HG02571 (cell line): ENCODE measurements at regions not wholly inside any gene's neighbourhood (a gene's known extent, or its start where the extent isn't known, plus 50 kb on each side); places are given as distances from the start of the nearest gene placed in this dataset.
"Not testable (repeated sequence)": the region's sequence is repeated elsewhere in the genome, so short reads cannot be mapped to it uniquely, and the experiment has no call there.

Source experiments
- ATAC-seq: cut with Tn5 transposase; IDR thresholded peaks from one replicate; pipeline ENCODE4 v1.9.1; 2021; ENCODE audit warnings: mild to moderate bottlenecking, moderate library complexity; ENCODE audit not compliant: unreplicated experiment

DNA sequence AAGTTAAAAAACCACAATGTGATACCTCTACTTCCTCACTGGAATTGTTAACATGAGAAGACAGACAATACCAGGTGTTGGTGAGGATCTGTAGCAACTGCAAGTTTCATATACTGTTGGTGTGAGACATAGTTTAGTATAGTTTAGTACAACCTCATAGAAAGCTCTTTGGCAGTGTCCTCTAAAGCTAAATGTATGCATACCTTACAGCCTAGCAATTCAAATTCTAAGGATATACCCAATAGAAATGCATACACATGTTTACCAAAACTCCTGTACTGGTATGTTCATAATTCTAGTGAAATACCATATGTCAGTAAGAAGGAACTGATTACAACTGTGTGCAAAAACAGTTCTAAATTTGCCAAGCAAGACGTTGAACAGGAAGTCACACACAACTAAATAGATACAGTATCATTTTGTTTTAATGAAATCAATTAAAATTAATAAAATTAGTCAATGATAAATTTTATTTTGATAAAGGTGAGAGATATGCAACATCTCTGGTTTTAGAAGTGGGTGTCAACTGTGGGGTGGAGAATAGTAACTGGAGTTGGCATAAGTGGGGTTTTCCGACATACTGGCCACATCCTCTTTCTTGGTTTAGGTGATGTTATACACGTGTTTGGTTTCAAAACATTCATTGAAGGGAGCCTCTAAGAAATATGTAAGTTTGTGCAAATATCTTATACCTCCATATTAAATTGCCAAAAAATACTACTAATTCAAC is 450.7 kb downstream of the PTPRC start:
- peak; percentile 92 for ATAC-seq

DNA sequence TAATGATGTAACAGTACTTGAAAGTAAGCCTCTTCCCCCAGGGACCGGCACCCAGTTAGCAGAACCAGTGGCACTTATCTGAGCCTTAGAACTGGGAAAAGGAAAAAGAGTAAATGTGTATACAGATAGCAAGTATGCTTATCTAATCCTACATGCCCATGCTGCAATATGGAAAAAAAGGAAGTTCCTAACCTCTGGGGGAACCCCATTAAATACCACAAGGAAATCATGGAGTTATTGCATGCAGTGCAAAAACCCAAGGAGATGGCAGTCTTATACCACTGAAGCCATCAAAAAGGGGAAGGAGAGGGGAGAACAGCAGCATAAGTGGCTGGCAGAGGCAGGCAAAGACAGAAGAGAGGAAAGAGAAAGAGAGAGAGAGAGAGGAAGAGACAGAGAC is 456.8 kb downstream of the PTPRC start:
- ATAC-seq, result not testable (repeated sequence)

DNA sequence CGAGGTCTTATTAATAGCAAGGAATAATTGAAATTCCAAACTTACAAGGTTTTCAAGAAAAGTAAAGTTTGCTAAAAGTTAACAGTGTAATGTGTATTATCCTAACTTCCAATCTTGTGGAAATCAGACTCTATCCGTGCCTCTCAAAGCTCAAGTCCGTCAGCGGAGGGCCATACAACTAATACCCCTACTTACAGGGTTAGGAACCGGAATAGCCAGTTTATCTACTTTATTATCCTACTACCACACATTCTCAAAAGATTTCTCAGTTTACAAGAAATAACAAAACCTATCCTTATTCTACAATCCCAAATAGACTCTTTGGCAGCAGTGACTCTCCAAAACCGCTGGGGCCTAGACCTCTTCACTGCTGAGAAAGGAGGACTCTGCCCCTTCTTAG is 457.8 kb downstream of the PTPRC start:
- no peak for ATAC-seq

GRCh38 chr1:199098468-199098867 is 459.6 kb downstream of the PTPRC start:
- no peak for ATAC-seq

DNA sequence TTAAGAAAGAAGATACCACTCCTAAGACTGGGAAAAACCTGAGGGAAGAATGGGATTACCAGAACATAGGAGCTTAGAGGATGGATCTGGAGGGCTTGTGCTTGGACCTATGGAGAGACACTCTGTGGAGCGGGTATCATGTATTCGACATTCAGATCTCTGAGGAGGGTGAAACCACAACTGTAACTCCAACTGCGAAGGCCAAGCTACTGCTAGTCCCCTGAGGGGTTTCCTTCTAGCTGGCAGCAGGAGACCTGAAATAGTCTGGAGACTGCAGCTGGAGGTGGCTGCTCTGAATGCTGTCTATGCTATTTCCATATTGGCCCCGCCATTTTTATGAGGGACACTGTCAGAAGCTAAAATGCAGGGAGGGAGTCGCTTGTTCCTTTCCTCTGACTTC is 462.3 kb downstream of the PTPRC start:
- ATAC-seq, result no peak

DNA sequence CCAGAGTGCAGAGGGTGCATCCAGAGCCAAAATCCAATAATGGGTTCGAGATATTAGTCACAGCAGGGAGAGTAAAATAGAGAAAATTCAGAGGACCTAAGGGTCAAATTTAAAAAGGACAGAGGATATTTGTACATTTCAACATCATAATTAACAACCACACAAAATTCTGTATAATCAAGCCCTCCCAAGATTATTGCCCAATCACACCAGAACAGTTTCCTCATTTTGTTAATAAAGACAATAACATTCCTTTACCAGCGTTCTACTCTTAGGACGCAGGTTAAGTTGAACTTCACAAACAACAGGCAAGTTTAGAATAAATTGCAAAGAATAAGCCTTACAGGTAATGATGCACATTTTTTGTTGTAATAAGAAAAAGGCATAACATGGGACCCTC is 462.8 kb downstream of the PTPRC start:
- no peak for ATAC-seq

GRCh38 chr1:199102239-199102638 is 463.4 kb downstream of the PTPRC start:
- ATAC-seq, result no peak

DNA sequence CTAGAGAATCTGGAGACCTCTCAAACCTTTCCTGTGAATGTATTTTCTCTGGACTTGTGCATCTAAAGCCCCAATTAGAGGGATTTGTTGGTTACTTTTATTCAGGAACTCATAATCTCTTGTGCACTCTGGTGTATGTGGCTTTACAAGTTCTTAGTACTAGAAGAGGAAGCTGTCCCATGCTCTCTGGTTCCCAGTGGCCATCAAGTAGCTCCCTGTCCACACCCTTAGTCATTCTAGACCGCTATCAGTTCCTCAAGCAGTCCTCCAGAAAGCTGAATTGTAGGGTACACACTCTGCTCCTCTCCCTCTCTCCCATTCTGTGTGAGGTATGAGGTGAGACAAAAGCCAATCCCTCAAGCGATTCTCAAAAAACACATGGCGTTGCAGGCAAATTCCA is 470.3 kb downstream of the PTPRC start:
- ATAC-seq, result no peak

GRCh38 chr1:199112365-199112764 is 473.5 kb downstream of the PTPRC start:
- ATAC-seq, result no peak

DNA sequence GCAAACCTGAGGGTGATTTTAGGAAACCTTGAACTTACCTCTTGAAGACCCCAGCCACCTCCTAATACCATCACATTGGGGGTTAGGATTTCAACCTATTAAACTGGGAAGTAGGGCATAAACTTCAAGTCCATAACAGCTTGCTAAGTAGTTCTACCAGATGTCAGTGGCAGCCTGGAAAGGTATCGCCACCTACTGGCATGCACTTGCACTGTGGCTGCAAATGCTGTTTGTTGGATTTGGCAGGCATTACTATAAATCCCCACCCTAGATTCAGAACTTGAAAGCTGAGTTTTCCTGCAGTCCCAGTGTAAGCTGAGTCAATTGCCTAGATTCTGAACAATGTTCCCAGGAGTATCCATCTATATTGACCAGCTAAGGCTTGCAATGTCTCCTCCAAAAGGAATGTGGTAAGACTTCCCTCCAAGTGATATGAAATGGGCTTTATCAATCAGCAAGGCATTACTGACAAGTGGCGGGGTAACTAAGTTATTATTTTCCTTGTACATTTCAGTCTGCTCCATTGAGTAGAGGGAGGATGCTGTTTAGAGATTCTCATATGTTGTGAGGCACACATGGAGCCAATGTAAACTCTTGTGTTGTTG is 474.5 kb downstream of the PTPRC start:
- ATAC-seq, result peak; percentile 54

- no peak for ATAC-seq
Measured at GRCh38 chr1:199116488-199116887, 477.6 kb downstream of the PTPRC start.

- no peak for ATAC-seq
Measured at GRCh38 chr1:199121047-199121446, 482.2 kb downstream of the PTPRC start.

DNA sequence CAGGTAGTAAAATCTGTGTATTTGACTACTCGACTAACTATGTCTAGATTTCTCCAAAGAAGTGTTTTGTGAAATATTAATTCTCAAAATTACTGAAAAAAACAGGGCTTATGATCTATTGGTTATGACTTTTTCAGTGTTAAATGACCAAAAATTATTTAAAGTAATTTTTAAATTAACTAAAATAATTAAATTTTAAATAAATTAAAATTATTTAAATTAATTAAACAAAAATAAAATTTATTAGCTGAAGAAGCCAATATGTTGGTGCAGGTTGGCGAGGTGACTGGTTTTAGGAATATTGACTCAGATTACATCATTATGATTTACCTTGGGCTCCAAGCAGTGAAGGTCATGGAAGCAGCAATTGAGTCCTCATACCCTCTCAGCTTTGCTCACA is 483.2 kb downstream of the PTPRC start:
- ATAC-seq, result no peak

GRCh38 chr1:199122532-199123311 is 483.9 kb downstream of the PTPRC start:
- ATAC-seq, result no peak

GRCh38 chr1:199123615-199124014 is 484.8 kb downstream of the PTPRC start:
- ATAC-seq, result no peak

- ATAC-seq, result no peak
Measured at GRCh38 chr1:199124351-199124750, 485.5 kb downstream of the PTPRC start.

- no peak for ATAC-seq
Measured at GRCh38 chr1:199129247-199129646, 490.4 kb downstream of the PTPRC start.

DNA sequence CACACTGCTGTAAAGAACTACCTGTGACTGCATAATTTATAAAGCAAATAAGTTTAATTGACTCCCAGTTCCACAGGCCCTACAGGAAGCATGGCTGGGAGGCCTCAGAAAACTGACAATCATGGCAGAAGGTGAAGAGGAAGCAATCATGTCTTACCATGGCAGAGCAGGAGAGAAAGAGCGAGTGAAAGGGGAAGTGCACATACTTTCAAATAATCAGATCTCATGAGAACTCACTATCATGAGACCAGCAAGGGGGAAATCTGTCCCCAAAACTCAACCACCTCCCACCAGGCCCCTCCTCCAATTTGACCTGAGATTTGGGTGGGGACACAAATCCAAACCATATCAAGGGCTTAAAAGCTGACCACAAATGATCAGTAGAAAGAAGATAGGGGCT is 493.2 kb downstream of the PTPRC start:
- no peak for ATAC-seq

- no peak for ATAC-seq
Measured at GRCh38 chr1:199135901-199136300, 497.1 kb downstream of the PTPRC start.

DNA sequence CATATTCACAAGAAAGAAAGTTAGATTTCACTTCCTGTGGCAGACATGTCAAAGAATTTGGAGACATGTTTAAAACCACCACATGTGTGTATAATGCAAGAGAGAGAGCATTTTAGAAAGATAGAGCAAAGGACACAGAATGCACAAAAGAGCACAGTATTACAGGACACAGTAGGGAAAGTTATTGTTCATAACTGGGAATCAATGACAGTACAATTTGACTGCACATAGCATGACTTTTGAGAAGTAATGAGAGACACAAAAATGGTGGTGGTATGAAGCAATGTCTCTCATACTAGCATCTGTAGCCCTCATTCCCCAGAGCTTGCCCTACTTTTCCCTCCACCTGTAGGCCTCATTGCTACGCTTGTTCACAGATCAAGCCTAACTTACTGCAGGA is 499.2 kb downstream of the PTPRC start:
- no peak for ATAC-seq

- ATAC-seq, result no peak
Measured at GRCh38 chr1:199149591-199149990, 510.8 kb downstream of the PTPRC start.

- ATAC-seq, result no peak
Measured at GRCh38 chr1:199150756-199151155, 511.9 kb downstream of the PTPRC start.
